IMR-90 (cell line): ENCODE measurements at regions not wholly inside any gene's neighbourhood (a gene's known extent, or its start where the extent isn't known, plus 50 kb on each side); places are given as distances from the start of the nearest gene placed in this dataset.

Source experiments
- BHLHE40 ChIP-seq: fragments of 150-350 bp; IDR thresholded peaks from 2 replicates; pipeline ENCODE4 v1.6.1; 2016; ENCODE audit warnings: mild to moderate bottlenecking, low read depth, low read length
- CEBPB ChIP-seq: IDR thresholded peaks from 2 replicates; pipeline ENCODE4 v1.6.1; 2012; ENCODE audit warnings: low read depth, low read length, improper control_type of control experiment
- CHD1 ChIP-seq: IDR thresholded peaks from 2 replicates; pipeline ENCODE4 v1.6.1; 2012; ENCODE audit warnings: low read depth, low read length, improper control_type of control experiment
- MAFK ChIP-seq: IDR thresholded peaks from 2 replicates; pipeline ENCODE4 v1.6.1; 2012; ENCODE audit warnings: low read depth, low read length, improper control_type of control experiment
- MAZ ChIP-seq: IDR thresholded peaks from 2 replicates; pipeline ENCODE4 v1.6.1; 2012; ENCODE audit warnings: low read depth, mild to moderate bottlenecking, low read length, improper control_type of control experiment, moderate library complexity, borderline replicate concordance
- MXI1 ChIP-seq: IDR thresholded peaks from 2 replicates; pipeline ENCODE4 v1.6.1; 2012; ENCODE audit warnings: low read depth, mild to moderate bottlenecking, low read length, moderate library complexity, borderline replicate concordance
- NFE2L2 ChIP-seq: fragments of 150-350 bp; IDR thresholded peaks from 2 replicates; pipeline ENCODE4 v1.6.1; 2016; ENCODE audit warnings: low read depth, mild to moderate bottlenecking, low read length
- POLR2A ChIP-seq: IDR thresholded peaks from 2 replicates; pipeline ENCODE4 v1.6.1; 2012; ENCODE audit warnings: mild to moderate bottlenecking, low read depth, low read length
- RAD21 ChIP-seq: IDR thresholded peaks from 2 replicates; pipeline ENCODE4 v1.6.1; 2012; ENCODE audit warnings: low read length, improper control_type of control experiment
- RFX5 ChIP-seq: IDR thresholded peaks from 2 replicates; pipeline ENCODE4 v1.8.0; 2012; ENCODE audit warnings: low read depth, mild to moderate bottlenecking, low read length, moderate library complexity
- USF2 ChIP-seq: fragments of 150-350 bp; IDR thresholded peaks from 2 replicates; pipeline ENCODE4 v1.6.1; 2017; ENCODE audit warnings: mild to moderate bottlenecking, antibody characterized with exemption, low read length, low read depth
- TF ChIP-seq, protein P1 (sequence below): conservative IDR thresholded peaks from 2 replicates; pipeline ENCODE4 v1.5.1; 2012; ENCODE audit warnings: mild to moderate bottlenecking, low read depth, low read length, improper control_type of control experiment

- TF ChIP-seq, protein P1, sequence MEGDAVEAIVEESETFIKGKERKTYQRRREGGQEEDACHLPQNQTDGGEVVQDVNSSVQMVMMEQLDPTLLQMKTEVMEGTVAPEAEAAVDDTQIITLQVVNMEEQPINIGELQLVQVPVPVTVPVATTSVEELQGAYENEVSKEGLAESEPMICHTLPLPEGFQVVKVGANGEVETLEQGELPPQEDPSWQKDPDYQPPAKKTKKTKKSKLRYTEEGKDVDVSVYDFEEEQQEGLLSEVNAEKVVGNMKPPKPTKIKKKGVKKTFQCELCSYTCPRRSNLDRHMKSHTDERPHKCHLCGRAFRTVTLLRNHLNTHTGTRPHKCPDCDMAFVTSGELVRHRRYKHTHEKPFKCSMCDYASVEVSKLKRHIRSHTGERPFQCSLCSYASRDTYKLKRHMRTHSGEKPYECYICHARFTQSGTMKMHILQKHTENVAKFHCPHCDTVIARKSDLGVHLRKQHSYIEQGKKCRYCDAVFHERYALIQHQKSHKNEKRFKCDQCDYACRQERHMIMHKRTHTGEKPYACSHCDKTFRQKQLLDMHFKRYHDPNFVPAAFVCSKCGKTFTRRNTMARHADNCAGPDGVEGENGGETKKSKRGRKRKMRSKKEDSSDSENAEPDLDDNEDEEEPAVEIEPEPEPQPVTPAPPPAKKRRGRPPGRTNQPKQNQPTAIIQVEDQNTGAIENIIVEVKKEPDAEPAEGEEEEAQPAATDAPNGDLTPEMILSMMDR = no peak
- TF ChIP-seq CHD1 = no peak
- no peak for TF ChIP-seq CEBPB
- no peak for TF ChIP-seq RFX5
- no peak for TF ChIP-seq NFE2L2
- TF ChIP-seq MAFK = no peak
- no peak for TF ChIP-seq POLR2A
- TF ChIP-seq BHLHE40 = no peak
- no peak for TF ChIP-seq MAZ
- no peak for TF ChIP-seq USF2
- TF ChIP-seq RAD21 = no peak
- TF ChIP-seq MXI1 = no peak
These were observed 75.5 kb downstream of the RPS24 start for GRCh38 chr10:78109210-78109609.
